ENCODE measurements at regions not wholly inside any gene's neighbourhood (a gene's known extent, or its start where the extent isn't known, plus 50 kb on each side); places are given as distances from the start of the nearest gene placed in this dataset.
"Not testable (repeated sequence)": the region's sequence is repeated elsewhere in the genome, so short reads cannot be mapped to it uniquely, and the experiment has no call there.

DNA sequence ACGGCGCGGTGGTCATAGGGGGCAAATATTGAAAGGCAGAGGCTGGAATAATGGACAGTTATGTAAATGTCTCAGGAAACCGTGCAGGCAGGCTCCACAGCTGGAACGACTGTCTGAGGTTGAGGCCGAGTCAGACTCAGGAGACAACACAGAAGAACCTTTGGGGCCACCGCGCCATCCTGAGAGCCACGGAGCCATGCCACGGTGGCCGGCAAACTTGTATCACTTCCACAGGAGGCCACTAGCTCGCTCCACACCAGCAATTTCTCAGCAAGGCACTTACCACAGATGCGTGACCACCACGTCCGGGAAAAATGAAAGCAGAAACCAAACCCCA, 156.7 kb upstream of the SALL3 start:
- Histone ChIP-seq H3K4me3 (ENCODE audit: low read length) (no peak overlapping the region), H3K27ac (ENCODE audit: low read length) (no peak overlapping the region), H3K27me3 (ENCODE audit: control insufficient read depth, insufficient read depth, low read length) (no peaks in the 10 kb centered on the region), H3K4me1 (ENCODE audit: control insufficient read depth, insufficient read depth, low read length) (no peaks in the 10 kb centered on the region), H3K9me3 (ENCODE audit: control insufficient read depth, insufficient read depth, low read length) (no peaks in the 10 kb centered on the region), H3K36me3 (ENCODE audit: control insufficient read depth, insufficient read depth, low read length) (no peaks in the 10 kb centered on the region)
- no CpG with 5 or more reads among the region's 15 CpGs for WGBS (ENCODE audit: insufficient coverage, insufficient read length)
- DNase-seq (ENCODE audit: low read depth, low spot score) = no peak

DNA sequence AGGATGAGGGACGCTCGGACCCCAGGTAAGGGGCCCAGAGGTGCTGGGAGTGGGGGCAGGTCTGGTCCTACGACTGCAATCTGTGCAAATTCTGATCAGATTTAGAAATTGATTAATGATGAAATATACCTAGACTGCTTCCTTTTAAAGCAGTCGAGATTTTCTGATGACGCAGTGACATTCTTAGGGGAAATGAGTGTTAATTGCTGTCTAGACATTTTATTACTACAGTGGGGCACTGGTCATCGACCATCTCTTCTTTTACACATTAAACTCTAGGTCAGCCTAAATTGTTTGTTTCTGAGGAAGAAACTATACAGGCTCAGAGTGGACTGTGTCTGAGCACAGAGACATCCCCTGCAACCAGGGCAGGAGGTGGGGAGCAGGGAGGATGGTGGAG, 154.4 kb upstream of the SALL3 start:
- Histone ChIP-seq H3K4me3 (ENCODE audit: low read length) (no peak overlapping the region), H3K36me3 (ENCODE audit: control insufficient read depth, insufficient read depth, low read length) (no peaks in the 10 kb centered on the region), H3K27ac (ENCODE audit: low read length) (no peak overlapping the region), H3K9me3 (ENCODE audit: control insufficient read depth, insufficient read depth, low read length) (no peaks in the 10 kb centered on the region), H3K27me3 (ENCODE audit: control insufficient read depth, insufficient read depth, low read length) (no peaks in the 10 kb centered on the region), H3K4me1 (ENCODE audit: control insufficient read depth, insufficient read depth, low read length) (no peaks in the 10 kb centered on the region)
- no CpG with 5 or more reads among the region's 6 CpGs for WGBS (ENCODE audit: insufficient coverage, insufficient read length)
- no peak for DNase-seq (ENCODE audit: low read depth, low spot score)

DNA sequence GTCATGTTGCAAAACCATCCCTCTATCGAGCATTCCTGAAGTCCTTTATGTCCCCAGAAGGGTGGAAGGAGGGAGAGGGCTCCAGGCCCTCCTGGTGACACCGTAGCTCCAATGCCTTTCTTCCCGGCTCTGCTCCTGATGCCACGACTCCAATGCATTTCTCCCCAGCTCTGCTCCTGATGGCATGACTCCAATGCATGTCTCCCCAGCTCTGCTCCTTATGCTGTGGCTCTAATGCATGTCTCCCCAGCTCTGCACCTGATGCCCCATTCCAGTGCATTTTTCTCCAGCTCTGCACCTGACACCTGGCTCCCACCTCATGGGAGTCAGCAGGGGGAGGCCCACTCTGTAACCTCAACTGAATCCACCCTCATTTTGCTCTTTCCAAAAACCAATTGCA, 153.0 kb upstream of the SALL3 start:
- Histone ChIP-seq H3K9me3 (ENCODE audit: control insufficient read depth, insufficient read depth, low read length) (no peaks in the 10 kb centered on the region), H3K36me3 (ENCODE audit: control insufficient read depth, insufficient read depth, low read length) (no peaks in the 10 kb centered on the region), H3K27me3 (ENCODE audit: control insufficient read depth, insufficient read depth, low read length) (no peaks in the 10 kb centered on the region), H3K27ac (ENCODE audit: low read length) (no peak overlapping the region), H3K4me3 (ENCODE audit: low read length) (no peak overlapping the region), H3K4me1 (ENCODE audit: control insufficient read depth, insufficient read depth, low read length) (no peaks in the 10 kb centered on the region)
- WGBS (ENCODE audit: insufficient coverage, insufficient read length) = no CpG with 5 or more reads among the region's 4 CpGs
- DNase-seq (ENCODE audit: low read depth, low spot score) = no peak

DNA sequence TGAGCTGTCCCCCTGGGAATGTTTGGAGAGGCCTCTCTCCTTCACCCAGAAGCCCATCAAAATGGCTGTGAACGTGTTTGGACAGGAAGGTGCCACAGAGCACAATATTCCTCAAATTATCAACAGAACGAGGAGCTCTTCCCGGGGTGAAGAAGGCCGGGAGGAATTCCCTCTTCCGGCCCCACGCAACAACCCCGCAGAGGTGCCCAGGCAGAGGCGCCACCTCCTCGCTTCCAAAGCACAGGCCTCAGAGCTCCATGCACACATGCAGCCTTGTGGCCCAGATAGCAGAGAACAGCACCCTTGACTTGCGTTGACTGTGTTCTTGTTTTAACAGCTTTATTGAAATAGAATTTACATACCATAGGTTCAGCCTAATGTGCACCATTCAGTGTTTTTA, 152.5 kb upstream of the SALL3 start:
- Histone ChIP-seq H3K27ac (ENCODE audit: low read length) (no peak overlapping the region), H3K36me3 (ENCODE audit: control insufficient read depth, insufficient read depth, low read length) (no peaks in the 10 kb centered on the region), H3K9me3 (ENCODE audit: control insufficient read depth, insufficient read depth, low read length) (no peaks in the 10 kb centered on the region), H3K4me3 (ENCODE audit: low read length) (no peak overlapping the region), H3K4me1 (ENCODE audit: control insufficient read depth, insufficient read depth, low read length) (no peaks in the 10 kb centered on the region), H3K27me3 (ENCODE audit: control insufficient read depth, insufficient read depth, low read length) (no peaks in the 10 kb centered on the region)
- no CpG with 5 or more reads among the region's 10 CpGs for WGBS (ENCODE audit: insufficient coverage, insufficient read length)
- no peak for DNase-seq (ENCODE audit: low read depth, low spot score)

DNA sequence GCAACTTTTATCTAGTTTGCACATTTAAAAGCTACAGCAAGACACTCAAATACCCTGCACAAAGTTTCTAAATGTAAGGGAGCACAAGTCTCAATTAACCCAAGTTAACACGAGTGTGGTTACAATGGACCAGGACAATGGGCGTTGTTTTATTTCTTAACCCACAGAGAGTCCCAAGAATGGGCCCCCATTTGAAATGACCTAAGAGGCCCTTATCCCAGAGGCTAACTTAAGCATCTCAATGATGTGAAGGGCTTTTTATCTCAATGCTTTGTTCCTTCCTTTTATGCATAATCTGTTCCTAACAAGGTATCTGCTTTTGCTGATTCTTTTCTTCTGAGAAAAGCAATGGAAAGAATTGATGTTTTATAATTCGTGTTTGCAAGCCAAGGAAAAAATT, 151.5 kb upstream of the SALL3 start:
- Histone ChIP-seq H3K9me3 (ENCODE audit: control insufficient read depth, insufficient read depth, low read length) (no peaks in the 10 kb centered on the region), H3K27ac (ENCODE audit: low read length) (no peak overlapping the region), H3K36me3 (ENCODE audit: control insufficient read depth, insufficient read depth, low read length) (no peaks in the 10 kb centered on the region), H3K4me3 (ENCODE audit: low read length) (no peak overlapping the region), H3K27me3 (ENCODE audit: control insufficient read depth, insufficient read depth, low read length) (no peaks in the 10 kb centered on the region), H3K4me1 (ENCODE audit: control insufficient read depth, insufficient read depth, low read length) (no peaks in the 10 kb centered on the region)
- no CpG with 5 or more reads among the region's 3 CpGs for WGBS (ENCODE audit: insufficient coverage, insufficient read length)
- DNase-seq (ENCODE audit: low read depth, low spot score) = no peak

DNA sequence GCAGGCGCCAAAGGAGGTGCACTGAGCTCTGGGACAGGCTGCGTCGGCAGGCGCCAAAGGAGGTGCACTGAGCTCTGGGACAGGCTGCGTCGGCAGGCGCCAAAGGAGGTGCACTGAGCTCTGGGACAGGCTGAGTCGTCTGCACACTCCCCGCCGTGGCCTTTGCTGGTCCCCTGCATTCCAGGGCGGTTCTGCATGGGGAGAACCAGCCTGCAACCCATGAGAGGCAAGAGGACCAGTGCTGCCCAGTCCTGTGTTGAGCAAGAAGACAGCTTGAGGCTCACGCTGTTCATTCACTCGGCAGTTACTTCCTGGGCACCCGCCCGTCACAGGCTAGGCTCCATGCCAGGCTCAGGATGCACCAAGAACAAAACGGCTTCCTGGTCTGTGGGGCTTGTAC, 150.6 kb upstream of the SALL3 start:
- not testable (repeated sequence) for H3K9me3 ChIP-seq (ENCODE audit: control insufficient read depth, insufficient read depth, low read length); H3K4me3 ChIP-seq (ENCODE audit: low read length); H3K4me1 ChIP-seq (ENCODE audit: control insufficient read depth, insufficient read depth, low read length); H3K27ac ChIP-seq (ENCODE audit: low read length); H3K27me3 ChIP-seq (ENCODE audit: control insufficient read depth, insufficient read depth, low read length); H3K36me3 ChIP-seq (ENCODE audit: control insufficient read depth, insufficient read depth, low read length); DNase-seq (ENCODE audit: low read depth, low spot score)
- WGBS (ENCODE audit: insufficient coverage, insufficient read length) = no CpG with 5 or more reads among the region's 16 CpGs

DNA sequence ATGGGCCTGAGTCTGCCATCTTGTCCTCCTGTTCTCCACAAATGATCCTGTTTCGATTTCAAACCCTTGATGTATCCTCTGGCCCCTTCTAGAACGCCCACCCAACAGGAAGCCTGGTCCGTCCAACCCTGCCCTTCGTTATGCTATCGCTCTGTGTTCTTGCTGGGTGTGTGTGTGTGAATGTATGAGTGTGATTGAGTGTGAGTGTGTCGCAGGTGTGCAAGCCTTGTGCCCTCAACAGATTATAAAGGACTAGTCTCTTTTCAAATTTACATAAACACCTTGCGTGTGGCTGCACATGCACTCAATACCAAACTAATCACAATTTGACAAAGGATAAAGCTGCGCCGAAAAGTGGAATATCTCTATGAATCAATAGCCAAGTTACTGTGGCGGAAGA, 149.5 kb upstream of the SALL3 start:
- no peaks in the 10 kb centered on the region for H3K4me1 ChIP-seq (ENCODE audit: control insufficient read depth, insufficient read depth, low read length)
- no peaks in the 10 kb centered on the region for H3K27me3 ChIP-seq (ENCODE audit: control insufficient read depth, insufficient read depth, low read length)
- H3K9me3 ChIP-seq (ENCODE audit: control insufficient read depth, insufficient read depth, low read length) = no peaks in the 10 kb centered on the region
- no peak overlapping the region for H3K27ac ChIP-seq (ENCODE audit: low read length)
- DNase-seq (ENCODE audit: low read depth, low spot score) = no peak
- WGBS (ENCODE audit: insufficient coverage, insufficient read length) = no CpG with 5 or more reads among the region's 10 CpGs
- H3K4me3 ChIP-seq (ENCODE audit: low read length) = no peak overlapping the region
- H3K36me3 ChIP-seq (ENCODE audit: control insufficient read depth, insufficient read depth, low read length) = no peaks in the 10 kb centered on the region

DNA sequence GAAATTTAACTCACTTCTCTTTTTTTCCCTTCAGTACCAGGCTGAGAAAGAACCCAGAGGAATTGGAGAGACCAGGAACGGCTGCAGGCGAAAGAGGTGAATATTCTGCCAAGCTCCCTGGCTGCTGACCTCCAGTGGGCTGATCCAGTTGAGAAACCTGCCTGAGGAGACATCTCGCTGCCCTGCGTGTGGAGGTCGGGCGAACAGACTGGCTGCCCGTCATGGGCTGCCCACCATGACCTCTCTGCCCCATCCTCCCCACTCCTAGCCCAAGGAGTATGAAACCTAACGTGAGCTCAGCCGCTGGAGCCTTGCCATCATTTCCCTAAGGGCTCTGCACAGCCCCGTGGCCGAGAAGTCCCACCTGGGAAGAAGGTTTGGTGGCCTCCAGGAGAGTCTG, 148.8 kb upstream of the SALL3 start:
- Histone ChIP-seq H3K27me3 (ENCODE audit: control insufficient read depth, insufficient read depth, low read length) (no peaks in the 10 kb centered on the region), H3K9me3 (ENCODE audit: control insufficient read depth, insufficient read depth, low read length) (no peaks in the 10 kb centered on the region), H3K4me1 (ENCODE audit: control insufficient read depth, insufficient read depth, low read length) (no peaks in the 10 kb centered on the region), H3K4me3 (ENCODE audit: low read length) (no peak overlapping the region; the same call in 1 of the 2 replicates), H3K36me3 (ENCODE audit: control insufficient read depth, insufficient read depth, low read length) (no peaks in the 10 kb centered on the region), H3K27ac (ENCODE audit: low read length) (no peak overlapping the region)
- WGBS (ENCODE audit: insufficient coverage, insufficient read length) = no CpG with 5 or more reads among the region's 11 CpGs
- DNase-seq (ENCODE audit: low read depth, low spot score) = no peak

DNA sequence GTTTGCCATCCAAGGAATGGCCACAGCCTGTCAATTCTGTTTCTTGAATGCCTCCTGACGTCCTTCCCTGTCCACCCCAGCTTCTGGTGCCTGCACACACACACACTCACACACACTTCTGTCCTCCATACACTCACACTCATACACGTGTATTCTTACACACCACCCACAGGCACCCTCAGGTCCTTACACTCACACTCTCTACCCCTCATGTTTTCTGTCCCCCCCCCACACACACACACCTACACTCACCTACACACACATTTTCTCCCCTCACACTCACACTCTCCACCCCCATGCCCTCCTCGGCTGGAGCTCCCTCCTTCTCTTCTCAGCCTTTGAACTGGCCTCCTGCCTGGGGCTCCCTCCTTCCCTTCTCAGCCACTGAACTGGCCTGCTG, 148.0 kb upstream of the SALL3 start:
- WGBS (ENCODE audit: insufficient coverage, insufficient read length) = 100% methylated on average over 1 of the region's 3 CpGs
- no peak for DNase-seq (ENCODE audit: low read depth, low spot score)
- Histone ChIP-seq H3K27me3 (ENCODE audit: control insufficient read depth, insufficient read depth, low read length) (no peaks in the 10 kb centered on the region), H3K27ac (ENCODE audit: low read length) (no peak overlapping the region), H3K9me3 (ENCODE audit: control insufficient read depth, insufficient read depth, low read length) (no peaks in the 10 kb centered on the region), H3K4me1 (ENCODE audit: control insufficient read depth, insufficient read depth, low read length) (no peaks in the 10 kb centered on the region), H3K4me3 (ENCODE audit: low read length) (no peak overlapping the region), H3K36me3 (ENCODE audit: control insufficient read depth, insufficient read depth, low read length) (no peaks in the 10 kb centered on the region)

DNA sequence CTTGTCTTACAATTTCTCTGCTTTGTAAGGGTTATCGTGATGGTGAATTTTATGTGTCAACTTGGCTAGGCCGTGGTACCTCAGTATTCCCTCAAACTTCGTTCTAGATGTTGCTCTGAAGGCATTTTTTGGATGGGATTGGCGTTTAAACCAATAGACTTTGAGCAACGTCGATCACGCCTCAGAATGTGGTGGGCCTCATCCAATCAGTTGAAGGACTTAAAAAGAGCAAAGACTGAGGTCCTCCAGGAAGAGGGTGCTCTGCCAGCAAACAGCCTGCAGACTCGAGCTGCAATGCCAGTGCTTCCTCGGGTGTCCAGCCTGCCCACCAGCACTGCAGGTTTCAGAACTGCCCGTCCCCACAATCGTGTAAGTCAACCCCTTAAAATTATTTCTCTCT, 145.8 kb upstream of the SALL3 start:
- DNase-seq (ENCODE audit: low read depth, low spot score) = no peak
- no CpG with 5 or more reads among the region's 11 CpGs for WGBS (ENCODE audit: insufficient coverage, insufficient read length)

DNA sequence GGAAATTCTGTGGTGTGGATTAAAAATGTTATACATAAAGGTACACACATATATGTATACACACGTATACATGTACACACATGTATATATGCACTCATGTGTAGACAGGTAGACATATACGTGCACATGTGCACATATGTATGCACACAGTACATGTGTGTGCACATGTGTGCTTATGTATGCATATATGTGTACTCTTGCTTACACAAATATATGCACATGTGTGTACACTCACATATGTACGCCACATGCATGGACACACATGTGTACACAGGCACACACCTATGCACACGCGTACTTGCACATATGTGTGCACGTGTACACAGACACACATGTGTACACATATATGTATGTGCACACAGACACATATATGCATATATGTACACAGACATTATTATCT, 142.8 kb upstream of the SALL3 start:
- no peak overlapping the region for H3K4me3 ChIP-seq (ENCODE audit: low read length)
- H3K27me3 ChIP-seq (ENCODE audit: control insufficient read depth, insufficient read depth, low read length) = no peaks in the 10 kb centered on the region
- no peaks in the 10 kb centered on the region for H3K9me3 ChIP-seq (ENCODE audit: control insufficient read depth, insufficient read depth, low read length)
- H3K36me3 ChIP-seq (ENCODE audit: control insufficient read depth, insufficient read depth, low read length) = no peaks in the 10 kb centered on the region
- WGBS (ENCODE audit: insufficient coverage, insufficient read length) = no CpG with 5 or more reads among the region's 6 CpGs
- no peak for DNase-seq (ENCODE audit: low read depth, low spot score)
- no peaks in the 10 kb centered on the region for H3K4me1 ChIP-seq (ENCODE audit: control insufficient read depth, insufficient read depth, low read length)
- H3K27ac ChIP-seq (ENCODE audit: low read length) = no peak overlapping the region

More for the DNA sequence above, 145.8 kb upstream of the SALL3 start:
- H3K27ac ChIP-seq (ENCODE audit: low read length) = no peak overlapping the region
- no peak overlapping the region for H3K4me3 ChIP-seq (ENCODE audit: low read length)
- H3K27me3 ChIP-seq (ENCODE audit: control insufficient read depth, insufficient read depth, low read length) = no peaks in the 10 kb centered on the region
- H3K9me3 ChIP-seq (ENCODE audit: control insufficient read depth, insufficient read depth, low read length) = no peaks in the 10 kb centered on the region
- no peaks in the 10 kb centered on the region for H3K4me1 ChIP-seq (ENCODE audit: control insufficient read depth, insufficient read depth, low read length)
- H3K36me3 ChIP-seq (ENCODE audit: control insufficient read depth, insufficient read depth, low read length) = no peaks in the 10 kb centered on the region
